ENCODE measurements at regions not wholly inside any gene's neighbourhood (a gene's known extent, or its start where the extent isn't known, plus 50 kb on each side); places are given as distances from the start of the nearest gene placed in this dataset.

- no peak for DNase-seq (ENCODE audit: low read depth in 2 of 2)
Observed at GRCh38 chrX:78213331-78213730, 73.9 kb upstream of the TAF9B start.

- DNase-seq (ENCODE audit: low read depth in 2 of 2) = peak in 1 of 2 donors; percentile 0
Observed at GRCh38 chrX:78199851-78200250, 60.4 kb upstream of the TAF9B start.
